Liver (tissue), 8 donors: ENCODE measurements at regions not wholly inside any gene's neighbourhood (a gene's known extent, or its start where the extent isn't known, plus 50 kb on each side); places are given as distances from the start of the nearest gene placed in this dataset.

Experiments used
- DNase-seq: peaks from one replicate; pipeline ENCODE4 v3.0.0-alpha.2; 2017; ENCODE audit warnings: low spot score
- H3K27ac ChIP-seq, 2 donors: one replicate each; pipeline ENCODE4 v1.7.0; 2013; ENCODE audit warnings: inconsistent platforms in 2 of 2, low read length in 2 of 2, control low read depth in 1 of 2, low read depth in 1 of 2, mild to moderate bottlenecking in 1 of 2
- H3K27me3 ChIP-seq, 4 donors: one replicate each; pipeline versions ENCODE4 v1.6.1 to v1.7.0; 2013; ENCODE audit warnings: low read length in 3 of 4, inconsistent platforms in 1 of 4, mild to moderate bottlenecking in 1 of 4, moderate library complexity in 1 of 4; ENCODE audit not compliant: control insufficient read depth in 4 of 4, insufficient read depth in 4 of 4
- H3K36me3 ChIP-seq, 4 donors: one replicate each; pipeline versions ENCODE4 v1.6.1 to v1.7.0; 2013; ENCODE audit warnings: low read length in 3 of 4, mild to moderate bottlenecking in 3 of 4, low read depth in 1 of 4, moderate library complexity in 1 of 4; ENCODE audit not compliant: control insufficient read depth in 4 of 4, insufficient read depth in 3 of 4
- H3K4me1 ChIP-seq, 4 donors: one replicate each; pipeline versions ENCODE4 v1.6.1 to v1.7.0; 2013; ENCODE audit warnings: low read length in 3 of 4, mild to moderate bottlenecking in 3 of 4, moderate library complexity in 1 of 4; ENCODE audit not compliant: control insufficient read depth in 4 of 4, insufficient read depth in 4 of 4
- H3K4me3 ChIP-seq, 3 donors: one replicate each; pipeline versions ENCODE4 v1.6.1 to v1.7.0; 2013; ENCODE audit warnings: low read length in 3 of 3, control low read depth in 1 of 3, low read depth in 1 of 3, mild to moderate bottlenecking in 1 of 3
- H3K9ac ChIP-seq, 2 donors: one replicate each; pipeline ENCODE4 v1.7.0; 2013; ENCODE audit warnings: low read length in 2 of 2, mild to moderate bottlenecking in 2 of 2, moderate library complexity in 2 of 2, control low read depth in 1 of 2, low read depth in 1 of 2
- H3K9me3 ChIP-seq, 4 donors: one replicate each; pipeline versions ENCODE4 v1.6.1 to v1.7.0; 2013; ENCODE audit warnings: low read length in 3 of 4; ENCODE audit not compliant: control insufficient read depth in 4 of 4
- CTCF ChIP-seq: fragments of 150-350 bp; IDR thresholded peaks from 2 replicates; pipeline ENCODE4 v1.5.1; 2017; ENCODE audit warnings: improper control_type of control experiment, low read depth, low read length; ENCODE audit not compliant: missing input control
- EGR1 ChIP-seq, 2 donors: IDR thresholded peaks; 2 replicates each; pipeline ENCODE4 v1.6.1; 2016 to 2018; ENCODE audit warnings: antibody characterized with exemption in 2 of 2, low read depth in 2 of 2
- FOXA1 ChIP-seq: IDR thresholded peaks from 2 replicates; pipeline ENCODE4 v1.6.1; 2016; ENCODE audit warnings: antibody characterized with exemption
- GABPA ChIP-seq, 2 donors: IDR thresholded peaks in 1 of 2; conservative IDR thresholded peaks in 1 of 2; 2 replicates each; pipeline ENCODE4 v1.6.1; 2016; ENCODE audit warnings: antibody characterized with exemption in 2 of 2, mild to moderate bottlenecking in 1 of 2, moderate library complexity in 1 of 2
- HNF4A ChIP-seq, 2 donors: conservative IDR thresholded peaks; 2 replicates each; pipeline ENCODE4 v1.6.1; 2016; ENCODE audit warnings: antibody characterized with exemption in 2 of 2, mild to moderate bottlenecking in 2 of 2
- HNF4G ChIP-seq: IDR thresholded peaks from 2 replicates; pipeline ENCODE4 v1.6.1; 2016; ENCODE audit warnings: antibody characterized with exemption
- JUND ChIP-seq, 2 donors: IDR thresholded peaks; 2 replicates each; pipeline ENCODE4 v1.6.1; 2016; ENCODE audit warnings: antibody characterized with exemption in 2 of 2
- RAD21 ChIP-seq, 2 donors: IDR thresholded peaks; 2 replicates each; pipeline ENCODE4 v1.6.1; 2016; ENCODE audit warnings: antibody characterized with exemption in 2 of 2, mild to moderate bottlenecking in 2 of 2
- REST ChIP-seq: IDR thresholded peaks from 2 replicates; pipeline ENCODE4 v1.6.1; 2016; ENCODE audit warnings: antibody characterized with exemption, mild to moderate bottlenecking
- RXRA ChIP-seq, 2 donors: IDR thresholded peaks; 2 replicates each; pipeline ENCODE4 v1.6.1; 2017 to 2018; ENCODE audit warnings: antibody characterized with exemption in 2 of 2, mild to moderate bottlenecking in 1 of 2
- TAF1 ChIP-seq: conservative IDR thresholded peaks from 2 replicates; pipeline ENCODE4 v1.6.1; 2016; ENCODE audit warnings: antibody characterized with exemption, mild to moderate bottlenecking
- YY1 ChIP-seq: IDR thresholded peaks from 2 replicates; pipeline ENCODE4 v1.6.1; 2016; ENCODE audit warnings: antibody characterized with exemption, mild to moderate bottlenecking
- ZBTB33 ChIP-seq: IDR thresholded peaks from 2 replicates; pipeline ENCODE4 v1.6.1; 2016; ENCODE audit warnings: antibody characterized with exemption
- WGBS: extraction: QIAGEN DNeasy Blood & Tissue Kit; methylation state at CpG from one replicate; pipeline ENCODE4 v1.1.7; 2013; 5-methylcytosine and 5-hydroxymethylcytosine counted together
- donor health status: healthy.
- donor health status: healthy.
- donor health status: healthy.
- donor health status: healthy.
- donor health status: healthy.

GRCh38 chr5:158051036-158051435 lies 192.1 kb upstream of the CLINT1 start:
- H3K9ac ChIP-seq: no peak overlapping the region
- no peaks in the 10 kb centered on the region for H3K9me3 ChIP-seq
- H3K4me3 ChIP-seq: no peak overlapping the region
- H3K27ac ChIP-seq: no peak overlapping the region
- no peak for DNase-seq
- no peaks in the 10 kb centered on the region for H3K27me3 ChIP-seq
- no peaks in the 10 kb centered on the region for H3K36me3 ChIP-seq
- WGBS: 58% methylated on average over 4 of the region's 4 CpGs
- TF ChIP-seq EGR1 (IDR thresholded peaks at IDR 0.05; ENCODE audit: low read depth in 2 of 2): no peak
- peak in 1 of 2 donors; percentile 53 for TF ChIP-seq JUND (IDR thresholded peaks at IDR 0.05)
- H3K4me1 ChIP-seq: no peaks in the 10 kb centered on the region

- no peaks in the 10 kb centered on the region for H3K4me1 ChIP-seq
- H3K9me3 ChIP-seq: no peaks in the 10 kb centered on the region
- no peak overlapping the region for H3K9ac ChIP-seq
- no peaks in the 10 kb centered on the region for H3K27me3 ChIP-seq
- no peak for DNase-seq
- WGBS: 70% methylated on average over 2 of the region's 2 CpGs
- TF ChIP-seq ZBTB33: no peak
- no peak for TF ChIP-seq FOXA1
- TF ChIP-seq EGR1 (IDR thresholded peaks at IDR 0.05; ENCODE audit: low read depth in 2 of 2): no peak
- TF ChIP-seq REST: no peak
- TF ChIP-seq GABPA (IDR thresholded peaks at IDR 0.05 in 1 of 2, conservative IDR thresholded peaks at IDR 0.05 in 1 of 2): no peak
- TF ChIP-seq JUND (IDR thresholded peaks at IDR 0.05): no peak
- TF ChIP-seq CTCF: no peak
- TF ChIP-seq HNF4A (conservative IDR thresholded peaks at IDR 0.05): no peak
- TF ChIP-seq RAD21 (IDR thresholded peaks at IDR 0.05): no peak
- TF ChIP-seq YY1: no peak
- TF ChIP-seq TAF1: no peak
- no peak for TF ChIP-seq HNF4G
- no peak for TF ChIP-seq RXRA (IDR thresholded peaks at IDR 0.05)
- no peak overlapping the region for H3K27ac ChIP-seq
- no peak overlapping the region for H3K4me3 ChIP-seq
- H3K36me3 ChIP-seq: no peaks in the 10 kb centered on the region
Observed at GRCh38 chr5:158050421-158050820, 191.5 kb upstream of the CLINT1 start.
